ENCODE measurements at regions not wholly inside any gene's neighbourhood (a gene's known extent, or its start where the extent isn't known, plus 50 kb on each side); places are given as distances from the start of the nearest gene placed in this dataset.

- H3K4me1 ChIP-seq (ENCODE audit: insufficient read depth, low read length), result no peaks in the 10 kb centered on the region
- no peaks in the 10 kb centered on the region for H3K36me3 ChIP-seq (ENCODE audit: insufficient read depth, low read length)
- H3K9me3 ChIP-seq (ENCODE audit: low read depth, low read length), result no peaks in the 10 kb centered on the region
- peak; percentile 22 for DNase-seq (ENCODE audit: insufficient read length, low spot score, missing footprints)
- no peaks in the 10 kb centered on the region for H4K20me1 ChIP-seq (ENCODE audit: insufficient read depth, low read length)
- H3K4me3 ChIP-seq (ENCODE audit: insufficient read depth, low read length), result no peak overlapping the region
- no peak for TF ChIP-seq CTCF (IDR thresholded peaks at IDR 0.05; ENCODE audit: extremely low read depth, low read depth, low read length)
- no peak overlapping the region for H3K4me2 ChIP-seq (ENCODE audit: insufficient read depth, low read length)
- H3K27ac ChIP-seq (ENCODE audit: low read depth, low read length), result no peak overlapping the region
- H2AFZ ChIP-seq (ENCODE audit: low read length), result no peak overlapping the region
- H3K79me2 ChIP-seq (ENCODE audit: insufficient read depth, low read length), result no peaks in the 10 kb centered on the region
- no peaks in the 10 kb centered on the region for H3K27me3 ChIP-seq (ENCODE audit: insufficient read depth, low read length)
Measured at GRCh38 chr5:137808503-137809135, 54.5 kb upstream of the HNRNPA0 start.

GRCh38 chr5:137815202-137815990 is 52.3 kb upstream of the MYOT start:
- Histone ChIP-seq H2AFZ (ENCODE audit: low read length) (no peak overlapping the region), H3K79me2 (ENCODE audit: insufficient read depth, low read length) (no peaks in the 10 kb centered on the region), H3K36me3 (ENCODE audit: insufficient read depth, low read length) (no peaks in the 10 kb centered on the region), H3K27me3 (ENCODE audit: insufficient read depth, low read length) (no peaks in the 10 kb centered on the region), H4K20me1 (ENCODE audit: insufficient read depth, low read length) (no peaks in the 10 kb centered on the region), H3K27ac (ENCODE audit: low read depth, low read length) (no peak overlapping the region), H3K4me2 (ENCODE audit: insufficient read depth, low read length) (no peak overlapping the region), H3K9me3 (ENCODE audit: low read depth, low read length) (no peaks in the 10 kb centered on the region), H3K4me1 (ENCODE audit: insufficient read depth, low read length) (no peaks in the 10 kb centered on the region), H3K4me3 (ENCODE audit: insufficient read depth, low read length) (no peak overlapping the region)
- no peak for TF ChIP-seq CTCF (IDR thresholded peaks at IDR 0.05; ENCODE audit: extremely low read depth, low read depth, low read length)
- no peak for DNase-seq (ENCODE audit: insufficient read length, low spot score, missing footprints)
